Astrocyte (in vitro differentiated cells and primary cell): ENCODE measurements at regions not wholly inside any gene's neighbourhood (a gene's known extent, or its start where the extent isn't known, plus 50 kb on each side); places are given as distances from the start of the nearest gene placed in this dataset.

Source experiments
- EZH2 ChIP-seq: IDR thresholded peaks from 2 replicates; pipeline ENCODE4 v1.6.1; 2012; ENCODE audit warnings: mild to moderate bottlenecking, low read length, inconsistent platforms; ENCODE audit not compliant: insufficient read depth
- TF ChIP-seq, protein P1 (sequence below): IDR thresholded peaks from 2 replicates; pipeline ENCODE4 v1.5.1; 2011; ENCODE audit warnings: low read depth, mild to moderate bottlenecking, inconsistent platforms, low read length, moderate library complexity; ENCODE audit not compliant: insufficient read depth

DNA sequence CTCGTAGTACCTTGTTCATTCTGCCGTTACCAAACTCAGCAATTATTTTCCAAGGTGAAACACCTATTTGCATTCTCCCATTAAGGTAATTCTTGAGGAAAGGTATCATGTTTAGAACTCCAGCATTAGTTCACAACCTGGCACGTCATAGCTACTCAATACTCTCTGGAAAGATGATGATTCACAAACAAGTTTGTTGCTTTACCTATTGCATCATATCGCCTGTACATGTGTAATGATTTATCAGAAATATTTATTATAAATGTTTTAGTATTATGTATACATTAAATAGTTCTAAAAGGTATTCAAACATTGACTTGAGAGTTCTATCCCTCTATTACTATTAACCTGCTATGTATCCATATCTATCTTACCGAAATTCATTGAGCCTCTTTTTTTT lies 658.3 kb upstream of the PITX2 start:
- TF ChIP-seq, protein P1, sequence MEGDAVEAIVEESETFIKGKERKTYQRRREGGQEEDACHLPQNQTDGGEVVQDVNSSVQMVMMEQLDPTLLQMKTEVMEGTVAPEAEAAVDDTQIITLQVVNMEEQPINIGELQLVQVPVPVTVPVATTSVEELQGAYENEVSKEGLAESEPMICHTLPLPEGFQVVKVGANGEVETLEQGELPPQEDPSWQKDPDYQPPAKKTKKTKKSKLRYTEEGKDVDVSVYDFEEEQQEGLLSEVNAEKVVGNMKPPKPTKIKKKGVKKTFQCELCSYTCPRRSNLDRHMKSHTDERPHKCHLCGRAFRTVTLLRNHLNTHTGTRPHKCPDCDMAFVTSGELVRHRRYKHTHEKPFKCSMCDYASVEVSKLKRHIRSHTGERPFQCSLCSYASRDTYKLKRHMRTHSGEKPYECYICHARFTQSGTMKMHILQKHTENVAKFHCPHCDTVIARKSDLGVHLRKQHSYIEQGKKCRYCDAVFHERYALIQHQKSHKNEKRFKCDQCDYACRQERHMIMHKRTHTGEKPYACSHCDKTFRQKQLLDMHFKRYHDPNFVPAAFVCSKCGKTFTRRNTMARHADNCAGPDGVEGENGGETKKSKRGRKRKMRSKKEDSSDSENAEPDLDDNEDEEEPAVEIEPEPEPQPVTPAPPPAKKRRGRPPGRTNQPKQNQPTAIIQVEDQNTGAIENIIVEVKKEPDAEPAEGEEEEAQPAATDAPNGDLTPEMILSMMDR = no peak
- no peak for TF ChIP-seq EZH2
